ES-I3 (cell line): ENCODE measurements at regions not wholly inside any gene's neighbourhood (a gene's known extent, or its start where the extent isn't known, plus 50 kb on each side); places are given as distances from the start of the nearest gene placed in this dataset.

Source experiments
- H3K36me3 ChIP-seq: 2 replicates; pipeline ENCODE4 v1.6.1; 2013; ENCODE audit warnings: mild to moderate bottlenecking, low read length, control low read depth, moderate library complexity; ENCODE audit not compliant: insufficient read depth
- H3K4me1 ChIP-seq: 2 replicates; pipeline ENCODE4 v1.6.1; 2013; ENCODE audit warnings: mild to moderate bottlenecking, control low read depth, low read length; ENCODE audit not compliant: insufficient read depth
- H3K9ac ChIP-seq: 2 replicates; pipeline ENCODE4 v1.6.1; 2013; ENCODE audit warnings: low read depth, mild to moderate bottlenecking, low read length, moderate library complexity
- H3K9me3 ChIP-seq: 2 replicates; pipeline ENCODE4 v1.6.1; 2013; ENCODE audit warnings: mild to moderate bottlenecking, low read length, moderate library complexity; ENCODE audit not compliant: control insufficient read depth, insufficient read depth

DNA sequence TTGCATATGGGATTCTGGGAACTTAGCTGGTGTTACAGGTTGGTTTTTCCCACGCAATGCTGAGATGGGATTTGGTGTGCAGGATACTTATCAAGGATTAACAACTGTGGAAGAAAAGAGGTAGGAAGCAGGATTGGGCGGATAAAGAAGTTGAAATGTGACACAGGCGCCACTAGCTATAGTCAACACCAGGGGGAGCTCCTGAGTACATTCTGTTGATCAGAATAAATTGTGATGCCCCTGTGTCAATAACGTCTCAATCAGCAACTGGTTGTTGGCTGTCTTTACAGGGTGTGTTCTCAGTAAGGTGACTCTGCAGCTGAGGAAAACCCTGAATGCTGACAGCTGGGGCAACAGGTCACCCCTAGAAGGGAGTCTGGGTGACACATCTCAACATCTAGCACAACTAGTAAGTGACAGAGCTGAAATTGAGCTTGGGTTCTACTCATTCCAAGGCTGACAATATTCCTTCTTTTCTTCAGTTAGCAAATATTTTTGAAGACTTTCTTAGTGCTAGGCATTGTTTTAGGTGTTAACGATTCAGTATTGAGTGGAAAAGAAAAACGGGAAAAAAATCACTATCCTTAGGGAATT, 143.0 kb downstream of the ARL6IP6 start:
- H3K9ac ChIP-seq, result no peak overlapping the region
- H3K36me3 ChIP-seq, result no peaks in the 10 kb centered on the region
- H3K9me3 ChIP-seq, result peaks cover 14% of the 10 kb centered on the region
- no peaks in the 10 kb centered on the region for H3K4me1 ChIP-seq

- Histone ChIP-seq H3K9me3 (peaks cover 10% of the 10 kb centered on the region), H3K36me3 (no peaks in the 10 kb centered on the region), H3K9ac (no peak overlapping the region), H3K4me1 (no peaks in the 10 kb centered on the region)
These were observed 140.3 kb downstream of the ARL6IP6 start for GRCh38 chr2:152858594-152859265.

GRCh38 chr2:152846697-152847470, 128.5 kb downstream of the ARL6IP6 start:
- H3K36me3 ChIP-seq, result no peaks in the 10 kb centered on the region
- no peaks in the 10 kb centered on the region for H3K4me1 ChIP-seq
- no peaks in the 10 kb centered on the region for H3K9me3 ChIP-seq
- no peak overlapping the region for H3K9ac ChIP-seq

DNA sequence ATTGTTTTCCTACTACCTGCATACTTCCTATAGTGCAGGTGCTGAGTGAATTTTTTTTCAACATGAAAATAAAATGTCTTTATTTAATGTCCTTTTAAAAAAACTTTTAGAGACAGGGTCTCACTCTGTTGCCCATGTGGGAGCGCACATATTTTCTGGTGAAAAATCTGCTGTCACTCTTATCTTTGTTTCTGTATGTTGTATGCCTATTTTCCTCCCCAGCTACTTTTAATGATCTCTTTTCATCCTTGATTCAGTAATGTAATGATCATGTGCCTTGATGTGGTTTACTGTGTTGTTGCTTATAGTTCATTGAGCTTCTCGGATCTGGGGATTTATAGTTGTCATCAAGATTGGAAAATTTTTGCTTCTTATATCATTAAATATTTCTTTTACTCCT, 117.3 kb downstream of the ARL6IP6 start:
- H3K9me3 ChIP-seq, result no peaks in the 10 kb centered on the region

DNA sequence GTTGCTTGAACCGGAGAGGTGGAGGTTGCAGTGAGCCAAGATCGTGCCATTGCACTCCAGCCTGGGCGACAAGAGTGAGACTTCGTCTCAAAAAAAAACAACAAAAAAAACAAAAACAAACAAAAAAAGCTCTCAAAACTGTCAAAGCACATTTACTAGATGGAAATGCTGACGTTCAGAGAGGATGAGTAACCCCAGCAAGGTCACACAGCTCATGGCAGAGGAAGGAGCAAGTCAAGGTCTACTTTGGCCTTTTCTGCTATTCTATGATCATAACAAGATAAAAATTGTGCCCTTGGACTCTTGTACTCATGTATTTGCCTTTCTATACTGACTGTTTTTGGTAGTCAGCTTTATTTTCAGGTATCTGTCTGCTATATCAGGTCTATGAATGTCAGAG, 109.5 kb downstream of the ARL6IP6 start:
- Histone ChIP-seq H3K36me3 (no peaks in the 10 kb centered on the region), H3K4me1 (peaks cover 2% of the 10 kb centered on the region; the same call in 1 of the 2 replicates), H3K9ac (no peak overlapping the region), H3K9me3 (no peaks in the 10 kb centered on the region)

More for the DNA sequence above, 117.3 kb downstream of the ARL6IP6 start:
- no peaks in the 10 kb centered on the region for H3K36me3 ChIP-seq
- no peak overlapping the region for H3K9ac ChIP-seq
- H3K4me1 ChIP-seq, result no peaks in the 10 kb centered on the region

DNA sequence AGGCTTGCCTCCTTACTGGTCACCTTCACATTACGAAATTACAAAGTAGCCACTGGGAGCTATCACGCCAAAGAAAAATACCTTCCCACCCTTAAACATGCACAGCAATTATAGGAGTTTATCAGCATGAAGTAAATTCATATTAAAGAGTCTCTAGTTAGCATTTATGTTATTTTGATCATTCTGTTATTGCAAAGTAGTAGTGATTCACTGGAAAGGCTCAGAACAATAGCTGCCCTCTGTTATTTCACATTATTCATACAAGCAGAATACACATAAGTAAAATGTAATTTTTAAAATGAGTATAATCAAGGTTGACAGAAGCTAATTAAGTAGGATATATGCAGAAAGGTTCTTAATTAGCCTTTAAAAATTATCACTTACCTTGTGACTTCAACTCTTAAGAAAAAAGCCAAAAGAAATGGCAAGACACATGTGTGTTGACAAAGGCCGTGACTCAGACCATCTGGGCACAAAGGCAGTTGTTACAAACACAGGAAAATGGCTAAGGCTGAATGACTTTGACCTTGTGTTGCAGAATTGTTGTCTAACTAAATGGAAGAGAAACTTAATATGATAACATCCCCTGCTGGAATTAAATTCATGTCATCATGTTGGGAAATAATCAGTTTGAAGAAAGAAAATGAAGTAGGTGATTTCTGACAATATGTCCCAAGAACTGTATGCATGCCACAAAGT, 108.3 kb downstream of the ARL6IP6 start:
- Histone ChIP-seq H3K9ac (no peak overlapping the region), H3K36me3 (no peaks in the 10 kb centered on the region), H3K4me1 (peaks cover 2% of the 10 kb centered on the region; the same call in 1 of the 2 replicates), H3K9me3 (no peaks in the 10 kb centered on the region)

- Histone ChIP-seq H3K9me3 (no peaks in the 10 kb centered on the region), H3K4me1 (peaks cover 2% of the 10 kb centered on the region; the same call in 1 of the 2 replicates), H3K36me3 (no peaks in the 10 kb centered on the region)
These were observed 107.4 kb downstream of the ARL6IP6 start for GRCh38 chr2:152825834-152826233.

GRCh38 chr2:152823905-152824304, 105.5 kb downstream of the ARL6IP6 start:
- Histone ChIP-seq H3K9me3 (no peaks in the 10 kb centered on the region), H3K36me3 (no peaks in the 10 kb centered on the region), H3K4me1 (peaks cover 2% of the 10 kb centered on the region; the same call in 1 of the 2 replicates), H3K9ac (no peak overlapping the region)

More at GRCh38 chr2:152825834-152826233, 107.4 kb downstream of the ARL6IP6 start:
- H3K9ac ChIP-seq, result no peak overlapping the region

- peaks cover 2% of the 10 kb centered on the region; the same call in 1 of the 2 replicates for H3K4me1 ChIP-seq
- no peaks in the 10 kb centered on the region for H3K36me3 ChIP-seq
- H3K9me3 ChIP-seq, result no peaks in the 10 kb centered on the region
- no peak overlapping the region for H3K9ac ChIP-seq
These were observed 104.3 kb downstream of the ARL6IP6 start for GRCh38 chr2:152822676-152823075.

- no peaks in the 10 kb centered on the region for H3K4me1 ChIP-seq
- no peaks in the 10 kb centered on the region for H3K9me3 ChIP-seq
- no peaks in the 10 kb centered on the region for H3K36me3 ChIP-seq
- H3K9ac ChIP-seq, result no peak overlapping the region
These were observed 101.6 kb downstream of the ARL6IP6 start for GRCh38 chr2:152820048-152820447.

DNA sequence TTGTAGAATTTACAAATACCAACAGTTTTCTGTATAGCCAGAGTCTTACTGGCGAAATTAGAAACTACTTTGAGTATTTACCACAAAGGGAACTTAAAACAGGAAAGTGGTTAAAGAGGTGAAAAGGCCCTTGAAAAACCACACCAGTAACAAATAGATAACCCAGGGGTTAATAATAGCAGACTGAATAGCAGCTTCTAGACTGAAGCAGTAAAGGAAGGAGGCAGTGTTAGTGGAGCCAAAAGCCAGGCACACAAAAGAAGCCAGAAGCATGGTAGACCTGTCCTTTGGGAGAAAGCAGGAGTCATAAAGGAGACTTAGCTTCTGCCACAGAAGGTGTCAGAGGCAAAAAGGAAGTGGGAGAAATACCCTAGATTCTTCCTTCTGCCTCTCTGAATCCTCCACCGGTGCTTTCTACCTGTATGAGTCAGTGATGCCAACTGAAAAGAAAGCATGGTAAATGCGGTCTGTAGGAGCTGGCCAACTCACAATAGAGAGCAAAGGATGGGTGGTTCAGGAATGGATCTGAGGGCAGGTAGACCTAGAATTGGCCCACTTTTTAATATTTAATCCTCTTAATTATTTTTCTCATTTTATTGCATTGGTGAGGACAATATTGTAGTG, 97.3 kb downstream of the ARL6IP6 start:
- Histone ChIP-seq H3K9ac (no peak overlapping the region), H3K36me3 (no peaks in the 10 kb centered on the region), H3K4me1 (no peaks in the 10 kb centered on the region), H3K9me3 (no peaks in the 10 kb centered on the region)

DNA sequence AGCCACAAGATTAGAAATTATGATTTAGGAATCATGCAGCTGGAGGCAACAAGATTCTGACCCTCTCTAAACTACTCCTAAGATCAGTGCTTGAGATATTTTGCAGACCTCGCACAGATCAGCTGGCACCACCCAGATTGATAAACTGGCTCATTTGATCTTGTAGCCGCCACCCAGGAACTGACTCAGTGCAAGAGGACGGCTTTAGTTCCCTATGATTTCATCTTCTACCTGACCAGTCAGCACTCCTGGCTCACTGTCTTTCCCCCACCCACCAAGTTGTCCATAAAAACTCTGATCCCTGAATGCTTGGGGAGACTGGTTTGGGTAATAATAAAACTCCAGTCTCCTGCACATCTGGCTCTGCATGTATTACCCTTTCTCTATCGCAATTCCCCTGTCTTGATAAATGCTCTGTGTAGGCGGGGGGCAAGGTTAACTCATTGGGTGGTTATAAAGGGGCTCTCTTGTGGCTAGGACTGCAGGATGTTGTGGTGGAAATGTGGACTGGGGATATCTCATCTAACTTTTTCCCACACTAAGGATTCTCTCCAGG, 96.1 kb downstream of the ARL6IP6 start:
- Histone ChIP-seq H3K9ac (no peak overlapping the region), H3K9me3 (no peaks in the 10 kb centered on the region), H3K4me1 (no peaks in the 10 kb centered on the region), H3K36me3 (no peaks in the 10 kb centered on the region)

GRCh38 chr2:152813351-152813750, 94.9 kb downstream of the ARL6IP6 start:
- H3K36me3 ChIP-seq, result no peaks in the 10 kb centered on the region
- H3K9ac ChIP-seq, result no peak overlapping the region
- H3K9me3 ChIP-seq, result no peaks in the 10 kb centered on the region
- H3K4me1 ChIP-seq, result no peaks in the 10 kb centered on the region
